ENCODE measurements at regions not wholly inside any gene's neighbourhood (a gene's known extent, or its start where the extent isn't known, plus 50 kb on each side); places are given as distances from the start of the nearest gene placed in this dataset.

- H3K9me3 ChIP-seq (ENCODE audit: low read depth, low read length), result no peaks in the 10 kb centered on the region
- H3K27me3 ChIP-seq (ENCODE audit: insufficient read depth, low read length), result no peaks in the 10 kb centered on the region
- no peaks in the 10 kb centered on the region for H3K4me1 ChIP-seq (ENCODE audit: insufficient read depth, low read length)
- no peak overlapping the region for H3K4me3 ChIP-seq (ENCODE audit: low read length)
Observed at GRCh38 chr14:86310148-86310547, 780.2 kb downstream of the FLRT2 start.

- no peaks in the 10 kb centered on the region for H3K4me1 ChIP-seq (ENCODE audit: insufficient read depth, low read length)
- no peaks in the 10 kb centered on the region for H3K9me3 ChIP-seq (ENCODE audit: low read depth, low read length)
- no peak overlapping the region for H3K4me3 ChIP-seq (ENCODE audit: low read length)
- no peaks in the 10 kb centered on the region for H3K27me3 ChIP-seq (ENCODE audit: insufficient read depth, low read length)
Observed at GRCh38 chr14:86305058-86305457, 775.1 kb downstream of the FLRT2 start.

- no peaks in the 10 kb centered on the region for H3K27me3 ChIP-seq (ENCODE audit: insufficient read depth, low read length)
- H3K9me3 ChIP-seq (ENCODE audit: low read depth, low read length), result no peaks in the 10 kb centered on the region
Observed at GRCh38 chr14:86299994-86300393, 770.0 kb downstream of the FLRT2 start.

GRCh38 chr14:86296173-86296572 lies 766.2 kb downstream of the FLRT2 start:
- Histone ChIP-seq H3K9me3 (ENCODE audit: low read depth, low read length) (no peaks in the 10 kb centered on the region), H3K27me3 (ENCODE audit: insufficient read depth, low read length) (no peaks in the 10 kb centered on the region), H3K4me3 (ENCODE audit: low read length) (no peak overlapping the region), H3K4me1 (ENCODE audit: insufficient read depth, low read length) (no peaks in the 10 kb centered on the region)

More at GRCh38 chr14:86299994-86300393, 770.0 kb downstream of the FLRT2 start:
- H3K4me3 ChIP-seq (ENCODE audit: low read length), result no peak overlapping the region
- H3K4me1 ChIP-seq (ENCODE audit: insufficient read depth, low read length), result no peaks in the 10 kb centered on the region

- Histone ChIP-seq H3K4me3 (ENCODE audit: low read length) (no peak overlapping the region), H3K9me3 (ENCODE audit: low read depth, low read length) (no peaks in the 10 kb centered on the region), H3K4me1 (ENCODE audit: insufficient read depth, low read length) (no peaks in the 10 kb centered on the region), H3K27me3 (ENCODE audit: insufficient read depth, low read length) (no peaks in the 10 kb centered on the region)
Observed at GRCh38 chr14:86288336-86288735, 758.4 kb downstream of the FLRT2 start.

- no peaks in the 10 kb centered on the region for H3K27me3 ChIP-seq (ENCODE audit: insufficient read depth, low read length)
- no peaks in the 10 kb centered on the region for H3K9me3 ChIP-seq (ENCODE audit: low read depth, low read length)
- H3K4me3 ChIP-seq (ENCODE audit: low read length), result no peak overlapping the region
- H3K4me1 ChIP-seq (ENCODE audit: insufficient read depth, low read length), result no peaks in the 10 kb centered on the region
Observed at GRCh38 chr14:86279405-86279804, 749.5 kb downstream of the FLRT2 start.

GRCh38 chr14:86257973-86258372 lies 728.0 kb downstream of the FLRT2 start:
- Histone ChIP-seq H3K4me3 (ENCODE audit: low read length) (no peak overlapping the region), H3K9me3 (ENCODE audit: low read depth, low read length) (no peaks in the 10 kb centered on the region), H3K27me3 (ENCODE audit: insufficient read depth, low read length) (no peaks in the 10 kb centered on the region), H3K4me1 (ENCODE audit: insufficient read depth, low read length) (no peaks in the 10 kb centered on the region)

GRCh38 chr14:86243158-86243557 lies 713.2 kb downstream of the FLRT2 start:
- no peaks in the 10 kb centered on the region for H3K9me3 ChIP-seq (ENCODE audit: low read depth, low read length)

GRCh38 chr14:86237733-86238132 lies 707.8 kb downstream of the FLRT2 start:
- Histone ChIP-seq H3K4me1 (ENCODE audit: insufficient read depth, low read length) (no peaks in the 10 kb centered on the region), H3K27me3 (ENCODE audit: insufficient read depth, low read length) (no peaks in the 10 kb centered on the region), H3K9me3 (ENCODE audit: low read depth, low read length) (peaks cover 10% of the 10 kb centered on the region), H3K4me3 (ENCODE audit: low read length) (no peak overlapping the region)

More at GRCh38 chr14:86243158-86243557, 713.2 kb downstream of the FLRT2 start:
- no peaks in the 10 kb centered on the region for H3K4me1 ChIP-seq (ENCODE audit: insufficient read depth, low read length)
- H3K4me3 ChIP-seq (ENCODE audit: low read length), result no peak overlapping the region
- H3K27me3 ChIP-seq (ENCODE audit: insufficient read depth, low read length), result no peaks in the 10 kb centered on the region

GRCh38 chr14:86221755-86222154 lies 691.8 kb downstream of the FLRT2 start:
- no peaks in the 10 kb centered on the region for H3K9me3 ChIP-seq (ENCODE audit: low read depth, low read length)
- H3K4me1 ChIP-seq (ENCODE audit: insufficient read depth, low read length), result no peaks in the 10 kb centered on the region
- no peak overlapping the region for H3K4me3 ChIP-seq (ENCODE audit: low read length)
- H3K27me3 ChIP-seq (ENCODE audit: insufficient read depth, low read length), result no peaks in the 10 kb centered on the region

GRCh38 chr14:86221000-86221399 lies 691.1 kb downstream of the FLRT2 start:
- H3K4me1 ChIP-seq (ENCODE audit: insufficient read depth, low read length), result no peaks in the 10 kb centered on the region
- H3K27me3 ChIP-seq (ENCODE audit: insufficient read depth, low read length), result no peaks in the 10 kb centered on the region
- no peaks in the 10 kb centered on the region for H3K9me3 ChIP-seq (ENCODE audit: low read depth, low read length)
- H3K4me3 ChIP-seq (ENCODE audit: low read length), result no peak overlapping the region

- Histone ChIP-seq H3K27me3 (ENCODE audit: insufficient read depth, low read length) (no peaks in the 10 kb centered on the region), H3K9me3 (ENCODE audit: low read depth, low read length) (no peaks in the 10 kb centered on the region), H3K4me3 (ENCODE audit: low read length) (no peak overlapping the region), H3K4me1 (ENCODE audit: insufficient read depth, low read length) (no peaks in the 10 kb centered on the region)
Observed at GRCh38 chr14:86217523-86217922, 687.6 kb downstream of the FLRT2 start.

GRCh38 chr14:86203843-86204242 lies 673.9 kb downstream of the FLRT2 start:
- Histone ChIP-seq H3K27me3 (ENCODE audit: insufficient read depth, low read length) (no peaks in the 10 kb centered on the region), H3K9me3 (ENCODE audit: low read depth, low read length) (no peaks in the 10 kb centered on the region), H3K4me3 (ENCODE audit: low read length) (no peak overlapping the region), H3K4me1 (ENCODE audit: insufficient read depth, low read length) (peaks cover 3% of the 10 kb centered on the region)

- Histone ChIP-seq H3K4me1 (ENCODE audit: insufficient read depth, low read length) (no peaks in the 10 kb centered on the region), H3K4me3 (ENCODE audit: low read length) (no peak overlapping the region), H3K27me3 (ENCODE audit: insufficient read depth, low read length) (no peaks in the 10 kb centered on the region), H3K9me3 (ENCODE audit: low read depth, low read length) (no peaks in the 10 kb centered on the region)
Observed at GRCh38 chr14:86196471-86196870, 666.5 kb downstream of the FLRT2 start.

GRCh38 chr14:86193756-86194155 lies 663.8 kb downstream of the FLRT2 start:
- H3K4me3 ChIP-seq (ENCODE audit: low read length), result no peak overlapping the region
- H3K27me3 ChIP-seq (ENCODE audit: insufficient read depth, low read length), result no peaks in the 10 kb centered on the region
- no peaks in the 10 kb centered on the region for H3K9me3 ChIP-seq (ENCODE audit: low read depth, low read length)
- H3K4me1 ChIP-seq (ENCODE audit: insufficient read depth, low read length), result no peaks in the 10 kb centered on the region

- no peaks in the 10 kb centered on the region for H3K9me3 ChIP-seq (ENCODE audit: low read depth, low read length)
- H3K4me3 ChIP-seq (ENCODE audit: low read length), result no peak overlapping the region
- H3K4me1 ChIP-seq (ENCODE audit: insufficient read depth, low read length), result no peaks in the 10 kb centered on the region
- H3K27me3 ChIP-seq (ENCODE audit: insufficient read depth, low read length), result no peaks in the 10 kb centered on the region
Observed at GRCh38 chr14:86179980-86180379, 650.0 kb downstream of the FLRT2 start.

GRCh38 chr14:86168371-86168770 lies 638.4 kb downstream of the FLRT2 start:
- no peak overlapping the region for H3K4me3 ChIP-seq (ENCODE audit: low read length)
- no peaks in the 10 kb centered on the region for H3K4me1 ChIP-seq (ENCODE audit: insufficient read depth, low read length)
- no peaks in the 10 kb centered on the region for H3K9me3 ChIP-seq (ENCODE audit: low read depth, low read length)
- no peaks in the 10 kb centered on the region for H3K27me3 ChIP-seq (ENCODE audit: insufficient read depth, low read length)
